Heart left ventricle (tissue), 13 donors: ENCODE measurements at regions not wholly inside any gene's neighbourhood (a gene's known extent, or its start where the extent isn't known, plus 50 kb on each side); places are given as distances from the start of the nearest gene placed in this dataset.

ENCODE experiments used
- CTCF ChIP-seq, 12 donors: fragments of 200-600 bp; sonication (generic) in 4 of 12; IDR thresholded peaks; one replicate each; pipeline versions ENCODE4 v1.5.0 to v1.8.0; 2018 to 2022; ENCODE audit warnings: antibody characterized with exemption in 12 of 12, mild to moderate bottlenecking in 5 of 12
- POLR2A ChIP-seq, 2 donors: fragments of 450-650 bp; IDR thresholded peaks; one replicate each; pipeline ENCODE4 v1.6.1; 2017; ENCODE audit warnings: antibody characterized with exemption in 2 of 2, mild to moderate bottlenecking in 2 of 2, moderate library complexity in 2 of 2
- donor health status: ischemic (EF 13 %, LVEDD 7.1; RV severe dilation, severe dysfunction).
- donor health status: DM: no; HTN: yes; CAD: no.
- donor health status: DM: no; HTN: no; CAD: no.
- donor health status: ischemic (EF 25% LVEDD 6.9; RV normal size, moderate dysfunction).
- donor health status: ischemic (EF 25% LVEDD 5.7; RV mildly dilated, moderate dysfunction).
- donor health status: ischemic (EF 35%, LVEDD 5.7; RV mildly dilated, moderate dysfunction).
- donor health status: nonischemic (EF 11% LVEDD 7.7; RV severe dilation, severe dysfunction).
- donor health status: DM: yes; HTN: yes; CAD: no.
- donor health status: PGD.
- donor health status: ischemic (EF 29% LVEDD 5.4; RV normal size, mild dysfunction).
- donor health status: nonischemic (EF 23%, LVEDD 6.1; RV moderate dilation, normal function).

- TF ChIP-seq POLR2A (IDR thresholded peaks at IDR 0.05) (no peak), CTCF (IDR thresholded peaks at IDR 0.05) (no peak)
Observed at GRCh38 chr18:24894880-24895279, 434.4 kb downstream of the HRH4 start.
